Caco-2 (cell line): ENCODE measurements at regions not wholly inside any gene's neighbourhood (a gene's known extent, or its start where the extent isn't known, plus 50 kb on each side); places are given as distances from the start of the nearest gene placed in this dataset.
"Not testable (repeated sequence)": the region's sequence is repeated elsewhere in the genome, so short reads cannot be mapped to it uniquely, and the experiment has no call there.

ENCODE experiments used
- BruUV-seq: library from RNA; stranded (reverse); fragments of 400-500 nt; replicated peaks from 2 replicates; lab custom pipeline; 2021; lab: Mats Ljungman, UMichigan
- CTCF ChIA-PET: fragments of 300-600 bp; sonication (Branson Sonifier 250); formaldehyde crosslinking; loops from one replicate; lab custom pipeline; 2022; ENCODE audit warnings: antibody characterized with exemption; lab: Charles Lee
- POLR2A ChIA-PET: fragments of 300-600 bp; sonication (Branson Sonifier 250); formaldehyde crosslinking; loops from one replicate; lab custom pipeline; 2022; ENCODE audit warnings: antibody characterized with exemption; lab: Charles Lee
- DNase-seq, 2 experiments: peaks; one replicate each; pipeline versions ENCODE4 v3.0.0 to v3.0.0-alpha.2; 2020 to 2022
- H3K27me3 ChIP-seq: replicated peaks from 2 replicates; pipeline ENCODE4 v1.6.0; 2011; ENCODE audit warnings: low read length; ENCODE audit not compliant: control insufficient read depth, insufficient read depth
- H3K36me3 ChIP-seq: 2 replicates; pipeline ENCODE4 v1.5.1; 2011; ENCODE audit warnings: low read length; ENCODE audit not compliant: control insufficient read depth, insufficient read depth
- H3K4me1 ChIP-seq: fragments of 250-450 bp; sonication (Bioruptor Pico); 2 replicates; pipeline ENCODE4 v1.5.1; 2020; ENCODE audit warnings: mild to moderate bottlenecking
- H3K4me3 ChIP-seq: 2 replicates; pipeline ENCODE4 v1.5.1; 2011; ENCODE audit warnings: low read depth, mild to moderate bottlenecking, control low read depth, low read length
- H3K9me3 ChIP-seq: fragments of 250-450 bp; sonication (Bioruptor Pico); 2 replicates; pipeline ENCODE4 v1.5.1; 2020; ENCODE audit warnings: mild to moderate bottlenecking, moderate library complexity
- H3K27ac Mint-ChIP-seq: one replicate; pipeline ENCODE4 v1.8.0; 2022; ENCODE audit warnings: mixed read lengths; ENCODE audit not compliant: unreplicated experiment
- H3K27me3 Mint-ChIP-seq: one replicate; pipeline ENCODE4 v1.8.0; 2022; ENCODE audit warnings: mixed read lengths; ENCODE audit not compliant: insufficient read depth, unreplicated experiment
- H3K36me3 Mint-ChIP-seq: one replicate; pipeline ENCODE4 v1.8.0; 2022; ENCODE audit warnings: mild to moderate bottlenecking, mixed read lengths; ENCODE audit not compliant: insufficient read depth, unreplicated experiment
- H3K4me1 Mint-ChIP-seq: one replicate; pipeline ENCODE4 v1.8.0; 2022; ENCODE audit warnings: low read depth, mixed read lengths; ENCODE audit not compliant: unreplicated experiment
- H3K4me3 Mint-ChIP-seq: one replicate; pipeline ENCODE4 v1.8.0; 2022; ENCODE audit warnings: mild to moderate bottlenecking, moderate library complexity, mixed read lengths; ENCODE audit not compliant: unreplicated experiment
- H3K9me3 Mint-ChIP-seq: one replicate; pipeline ENCODE4 v1.8.0; 2022; ENCODE audit warnings: mixed read lengths; ENCODE audit not compliant: unreplicated experiment
- intact Hi-C: fragments of 100-400 bp; cut with micrococcal nuclease; formaldehyde crosslinking; loops from one replicate; pipeline ENCODE4 v1.10.0; 2022; ENCODE audit not compliant: unreplicated experiment
- TF ChIP-seq, protein P1 (sequence below), 2 experiments: fragments of 200-600 bp in 1 of 2; IDR thresholded peaks; 1 replicate in 1 of 2; 2 replicates in 1 of 2; pipeline versions ENCODE4 v1.5.1 to v1.8.0; 2011 to 2022; ENCODE audit warnings: antibody characterized with exemption in 1 of 2, control low read depth in 1 of 2, inconsistent platforms in 1 of 2, low read depth in 1 of 2, low read length in 1 of 2, mild to moderate bottlenecking in 1 of 2, moderate library complexity in 1 of 2; ENCODE audit not compliant: insufficient read depth in 1 of 2, severe bottlenecking in 1 of 2, unreplicated experiment in 1 of 2

DNA sequence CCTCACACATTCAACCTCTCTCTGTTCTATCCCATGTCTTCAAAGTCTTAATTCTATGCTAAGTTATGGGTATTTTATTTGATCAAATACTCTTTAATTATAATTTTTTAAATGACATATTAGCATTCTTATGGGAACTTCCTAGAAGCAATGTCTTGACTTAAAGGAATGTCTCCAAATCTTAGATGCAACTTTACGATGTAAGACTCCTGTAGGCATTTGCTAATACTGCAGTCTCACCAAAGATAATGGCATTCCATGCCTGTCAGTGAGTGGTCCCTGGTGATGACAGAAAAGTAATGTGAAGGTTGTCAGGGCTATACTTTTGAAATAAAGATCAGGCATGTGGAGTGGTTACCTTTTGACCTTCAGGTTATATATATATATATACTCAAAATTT lies 1654.2 kb upstream of the WWC1 start:
- H3K27me3 Mint-ChIP-seq = no peaks in the 10 kb centered on the region
- DNase-seq = no peak
- Histone ChIP-seq H3K4me3 (no peak overlapping the region), H3K36me3 (no peaks in the 10 kb centered on the region), H3K27me3 (no peaks in the 10 kb centered on the region), H3K9me3 (no peaks in the 10 kb centered on the region), H3K4me1 (no peaks in the 10 kb centered on the region; the same call in 1 of the 2 replicates)
- H3K4me1 Mint-ChIP-seq = no peaks in the 10 kb centered on the region
- ChIA-PET CTCF (no interaction called here), POLR2A (no interaction called here)
- no peaks in the 10 kb centered on the region for H3K36me3 Mint-ChIP-seq
- no peak overlapping the region for H3K27ac Mint-ChIP-seq
- intact Hi-C loops = no loop called here
- TF ChIP-seq, protein P1, sequence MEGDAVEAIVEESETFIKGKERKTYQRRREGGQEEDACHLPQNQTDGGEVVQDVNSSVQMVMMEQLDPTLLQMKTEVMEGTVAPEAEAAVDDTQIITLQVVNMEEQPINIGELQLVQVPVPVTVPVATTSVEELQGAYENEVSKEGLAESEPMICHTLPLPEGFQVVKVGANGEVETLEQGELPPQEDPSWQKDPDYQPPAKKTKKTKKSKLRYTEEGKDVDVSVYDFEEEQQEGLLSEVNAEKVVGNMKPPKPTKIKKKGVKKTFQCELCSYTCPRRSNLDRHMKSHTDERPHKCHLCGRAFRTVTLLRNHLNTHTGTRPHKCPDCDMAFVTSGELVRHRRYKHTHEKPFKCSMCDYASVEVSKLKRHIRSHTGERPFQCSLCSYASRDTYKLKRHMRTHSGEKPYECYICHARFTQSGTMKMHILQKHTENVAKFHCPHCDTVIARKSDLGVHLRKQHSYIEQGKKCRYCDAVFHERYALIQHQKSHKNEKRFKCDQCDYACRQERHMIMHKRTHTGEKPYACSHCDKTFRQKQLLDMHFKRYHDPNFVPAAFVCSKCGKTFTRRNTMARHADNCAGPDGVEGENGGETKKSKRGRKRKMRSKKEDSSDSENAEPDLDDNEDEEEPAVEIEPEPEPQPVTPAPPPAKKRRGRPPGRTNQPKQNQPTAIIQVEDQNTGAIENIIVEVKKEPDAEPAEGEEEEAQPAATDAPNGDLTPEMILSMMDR (IDR thresholded peaks at IDR 0.05; ENCODE audit: insufficient read depth in 1 of 2, low read depth in 1 of 2, low read length in 1 of 2, severe bottlenecking in 1 of 2, unreplicated experiment in 1 of 2) = no peak
- H3K4me3 Mint-ChIP-seq = no peak overlapping the region
- no peaks in the 10 kb centered on the region for H3K9me3 Mint-ChIP-seq
- BruUV-seq = no TSS peak

DNA sequence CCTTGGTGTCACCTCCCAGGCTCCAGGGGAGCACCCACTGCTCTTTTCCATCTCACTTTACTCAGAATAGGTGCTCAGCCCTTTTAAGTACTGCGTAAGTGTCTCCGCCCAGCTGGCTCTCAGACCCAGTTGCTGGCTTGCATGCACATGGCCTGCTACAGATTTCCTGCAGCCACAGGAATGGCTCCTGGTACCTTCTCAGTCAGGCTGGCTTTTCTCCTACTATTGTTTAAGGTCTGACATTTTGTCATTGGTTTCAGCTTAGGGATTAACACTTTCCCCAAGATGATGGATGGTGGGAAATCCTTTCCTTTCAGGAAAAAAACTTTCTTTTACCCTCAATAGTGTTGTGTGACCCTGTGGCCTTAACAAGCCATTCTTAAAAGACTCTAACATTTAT lies 1652.3 kb upstream of the WWC1 start:
- intact Hi-C loops = no loop called here
- TF ChIP-seq, protein P1 (IDR thresholded peaks at IDR 0.05; ENCODE audit: insufficient read depth in 1 of 2, low read depth in 1 of 2, low read length in 1 of 2, severe bottlenecking in 1 of 2, unreplicated experiment in 1 of 2) = no peak
- ChIA-PET CTCF (no interaction called here), POLR2A (no interaction called here)
- Mint-ChIP-seq H3K9me3 (peaks cover 8% of the 10 kb centered on the region), H3K4me1 (no peaks in the 10 kb centered on the region), H3K4me3 (no peak overlapping the region), H3K27ac (no peak overlapping the region), H3K36me3 (no peaks in the 10 kb centered on the region), H3K27me3 (no peaks in the 10 kb centered on the region)
- no peak for DNase-seq
- no peaks in the 10 kb centered on the region for H3K27me3 ChIP-seq
- no TSS peak for BruUV-seq
- peaks cover 3% of the 10 kb centered on the region; the same call in 1 of the 2 replicates for H3K4me1 ChIP-seq
- H3K9me3 ChIP-seq = no peaks in the 10 kb centered on the region
- no peak overlapping the region for H3K4me3 ChIP-seq
- no peaks in the 10 kb centered on the region for H3K36me3 ChIP-seq

DNA sequence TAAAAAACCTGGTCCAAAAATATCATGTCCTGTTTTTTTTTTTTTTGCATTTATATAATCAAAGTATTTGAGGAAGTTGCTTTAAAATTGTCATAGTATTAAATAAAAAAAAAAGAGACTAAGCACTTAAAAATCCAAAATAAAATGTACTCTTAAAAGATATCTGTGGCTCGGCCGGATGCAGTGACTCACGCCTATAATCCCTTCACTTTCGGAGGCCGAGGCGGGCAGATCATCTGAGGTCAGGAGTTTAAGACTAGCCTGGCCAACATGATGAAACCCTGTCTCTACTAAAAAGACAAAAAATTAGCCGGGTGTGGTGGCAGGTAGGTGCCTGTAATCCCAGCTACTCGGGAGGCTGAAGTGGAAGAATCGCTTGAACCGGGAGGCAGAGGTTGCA lies 1651.3 kb upstream of the WWC1 start:
- H3K9me3 ChIP-seq, H3K27ac Mint-ChIP-seq, CTCF ChIA-PET, intact Hi-C loops, H3K36me3 ChIP-seq, H3K4me3 Mint-ChIP-seq, H3K4me3 ChIP-seq, H3K4me1 Mint-ChIP-seq, BruUV-seq, POLR2A ChIA-PET, H3K27me3 Mint-ChIP-seq, H3K4me1 ChIP-seq, H3K27me3 ChIP-seq, DNase-seq, H3K36me3 Mint-ChIP-seq, H3K9me3 Mint-ChIP-seq: not testable (repeated sequence)

DNA sequence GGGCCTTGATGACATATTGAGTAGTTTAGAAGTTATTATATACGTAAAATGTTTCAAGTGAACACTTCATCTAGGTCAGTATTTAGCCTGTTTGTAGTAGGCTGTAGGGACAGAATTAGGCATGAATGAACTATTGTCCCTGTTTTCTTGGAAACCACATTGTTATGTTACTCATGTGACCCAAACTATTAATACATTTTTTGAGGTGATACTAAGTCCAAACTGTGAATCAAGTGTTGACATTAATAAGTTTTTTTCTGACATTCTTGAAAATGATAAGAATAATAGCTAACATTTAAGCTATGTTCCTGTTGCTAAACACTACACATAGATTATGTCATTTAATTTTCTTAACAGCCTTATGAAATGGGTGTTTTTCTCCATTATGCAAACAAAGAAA lies 1642.7 kb upstream of the WWC1 start:
- Histone ChIP-seq H3K36me3 (no peaks in the 10 kb centered on the region), H3K4me1 (0 out of 2 replicates have a peak, but pooled peaks cover 17% of the 10 kb centered on the region), H3K4me3 (no peak overlapping the region), H3K27me3 (no peaks in the 10 kb centered on the region), H3K9me3 (0 out of 2 replicates have a peak, but pooled peaks cover 3% of the 10 kb centered on the region)
- DNase-seq = no peak
- no TSS peak for BruUV-seq
- H3K27ac Mint-ChIP-seq = no peak overlapping the region
- TF ChIP-seq, protein P1 (IDR thresholded peaks at IDR 0.05; ENCODE audit: insufficient read depth in 1 of 2, low read depth in 1 of 2, low read length in 1 of 2, severe bottlenecking in 1 of 2, unreplicated experiment in 1 of 2) = no peak
- no peaks in the 10 kb centered on the region for H3K27me3 Mint-ChIP-seq
- no peak overlapping the region for H3K4me3 Mint-ChIP-seq
- peaks cover 7% of the 10 kb centered on the region for H3K4me1 Mint-ChIP-seq
- ChIA-PET CTCF (no interaction called here), POLR2A (no interaction called here)
- intact Hi-C loops = no loop called here
- H3K9me3 Mint-ChIP-seq = no peaks in the 10 kb centered on the region
- H3K36me3 Mint-ChIP-seq = no peaks in the 10 kb centered on the region
